ENCODE measurements at regions not wholly inside any gene's neighbourhood (a gene's known extent, or its start where the extent isn't known, plus 50 kb on each side); places are given as distances from the start of the nearest gene placed in this dataset.
"Not testable (repeated sequence)": the region's sequence is repeated elsewhere in the genome, so short reads cannot be mapped to it uniquely, and the experiment has no call there.

- DNase-seq (ENCODE audit: low read depth) = no peak
Measured at GRCh38 chr20:11511821-11512220, 405.9 kb upstream of the BTBD3 start.

GRCh38 chr20:11513241-11513745, 404.4 kb upstream of the BTBD3 start:
- DNase-seq (ENCODE audit: low read depth) = not testable (repeated sequence)

- DNase-seq (ENCODE audit: low read depth) = no peak
Measured at GRCh38 chr20:11516448-11516847, 401.2 kb upstream of the BTBD3 start.

- no peak for DNase-seq (ENCODE audit: low read depth)
Measured at GRCh38 chr20:11520596-11520995, 397.1 kb upstream of the BTBD3 start.

- no peak for DNase-seq (ENCODE audit: low read depth)
Measured at GRCh38 chr20:11521476-11522365, 396.0 kb upstream of the BTBD3 start.

GRCh38 chr20:11522366-11522741, 395.3 kb upstream of the BTBD3 start:
- DNase-seq (ENCODE audit: low read depth) = no peak

- DNase-seq (ENCODE audit: low read depth) = no peak
Measured at GRCh38 chr20:11529047-11529446, 388.6 kb upstream of the BTBD3 start.

GRCh38 chr20:11537032-11537431, 380.7 kb upstream of the BTBD3 start:
- DNase-seq (ENCODE audit: low read depth) = no peak

- DNase-seq (ENCODE audit: low read depth) = no peak
Measured at GRCh38 chr20:11539450-11539849, 378.2 kb upstream of the BTBD3 start.

- DNase-seq (ENCODE audit: low read depth) = no peak
Measured at GRCh38 chr20:11540558-11540957, 377.1 kb upstream of the BTBD3 start.

GRCh38 chr20:11542645-11543044, 375.0 kb upstream of the BTBD3 start:
- no peak for DNase-seq (ENCODE audit: low read depth)

GRCh38 chr20:11544029-11544678, 373.5 kb upstream of the BTBD3 start:
- DNase-seq (ENCODE audit: low read depth) = peak; percentile 70

GRCh38 chr20:11546939-11547338, 370.8 kb upstream of the BTBD3 start:
- no peak for DNase-seq (ENCODE audit: low read depth)

GRCh38 chr20:11549172-11550103, 368.3 kb upstream of the BTBD3 start:
- DNase-seq (ENCODE audit: low read depth) = no peak

GRCh38 chr20:11550657-11551338, 366.9 kb upstream of the BTBD3 start:
- no peak for DNase-seq (ENCODE audit: low read depth)

GRCh38 chr20:11551479-11551878, 366.2 kb upstream of the BTBD3 start:
- no peak for DNase-seq (ENCODE audit: low read depth)

- DNase-seq (ENCODE audit: low read depth) = peak; percentile 19
Measured at GRCh38 chr20:11553603-11554002, 364.1 kb upstream of the BTBD3 start.

- DNase-seq (ENCODE audit: low read depth) = no peak
Measured at GRCh38 chr20:11555510-11555909, 362.2 kb upstream of the BTBD3 start.

GRCh38 chr20:11556410-11556809, 361.3 kb upstream of the BTBD3 start:
- DNase-seq (ENCODE audit: low read depth) = no peak

GRCh38 chr20:11564491-11564890, 353.2 kb upstream of the BTBD3 start:
- no peak for DNase-seq (ENCODE audit: low read depth)

GRCh38 chr20:11569163-11569562, 348.5 kb upstream of the BTBD3 start:
- DNase-seq (ENCODE audit: low read depth) = no peak

- no peak for DNase-seq (ENCODE audit: low read depth)
Measured at GRCh38 chr20:11573507-11573906, 344.2 kb upstream of the BTBD3 start.
